RWPE1 (cell line): ENCODE measurements at regions not wholly inside any gene's neighbourhood (a gene's known extent, or its start where the extent isn't known, plus 50 kb on each side); places are given as distances from the start of the nearest gene placed in this dataset.
"Not testable (repeated sequence)": the region's sequence is repeated elsewhere in the genome, so short reads cannot be mapped to it uniquely, and the experiment has no call there.

Experiments used
- CTCF ChIA-PET: fragments of 350-600 bp; sonication (Branson Sonifier 250); formaldehyde crosslinking; extraction: SDS; loops from one replicate; lab custom pipeline; 2021; lab: Yijun Ruan, JAX
- POLR2A ChIA-PET: fragments of 400-600 bp; formaldehyde crosslinking; extraction: SDS; loops from one replicate; lab custom pipeline; 2020; ENCODE audit warnings: antibody characterized with exemption; ENCODE audit not compliant: low non-redundant PET; lab: Yijun Ruan, JAX
- DNase-seq: peaks from one replicate; pipeline ENCODE4 v3.0.0; 2012; ENCODE audit warnings: low spot score
- H3K27ac ChIP-seq: fragments of 450-650 bp; 2 replicates; pipeline ENCODE4 v1.5.1; 2017
- TF ChIP-seq, protein P1 (sequence below): fragments of 450-650 bp; conservative IDR thresholded peaks from 2 replicates; pipeline ENCODE4 v1.5.1; 2017; ENCODE audit warnings: low read depth, mild to moderate bottlenecking

GRCh38 chr4:132344924-132345828 lies 803.9 kb upstream of the PCDH10 start:
- no peak for DNase-seq
- H3K27ac ChIP-seq: no peak overlapping the region
- TF ChIP-seq, protein P1, sequence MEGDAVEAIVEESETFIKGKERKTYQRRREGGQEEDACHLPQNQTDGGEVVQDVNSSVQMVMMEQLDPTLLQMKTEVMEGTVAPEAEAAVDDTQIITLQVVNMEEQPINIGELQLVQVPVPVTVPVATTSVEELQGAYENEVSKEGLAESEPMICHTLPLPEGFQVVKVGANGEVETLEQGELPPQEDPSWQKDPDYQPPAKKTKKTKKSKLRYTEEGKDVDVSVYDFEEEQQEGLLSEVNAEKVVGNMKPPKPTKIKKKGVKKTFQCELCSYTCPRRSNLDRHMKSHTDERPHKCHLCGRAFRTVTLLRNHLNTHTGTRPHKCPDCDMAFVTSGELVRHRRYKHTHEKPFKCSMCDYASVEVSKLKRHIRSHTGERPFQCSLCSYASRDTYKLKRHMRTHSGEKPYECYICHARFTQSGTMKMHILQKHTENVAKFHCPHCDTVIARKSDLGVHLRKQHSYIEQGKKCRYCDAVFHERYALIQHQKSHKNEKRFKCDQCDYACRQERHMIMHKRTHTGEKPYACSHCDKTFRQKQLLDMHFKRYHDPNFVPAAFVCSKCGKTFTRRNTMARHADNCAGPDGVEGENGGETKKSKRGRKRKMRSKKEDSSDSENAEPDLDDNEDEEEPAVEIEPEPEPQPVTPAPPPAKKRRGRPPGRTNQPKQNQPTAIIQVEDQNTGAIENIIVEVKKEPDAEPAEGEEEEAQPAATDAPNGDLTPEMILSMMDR: no peak
- ChIA-PET CTCF (no interaction called here), POLR2A (no interaction called here)

DNA sequence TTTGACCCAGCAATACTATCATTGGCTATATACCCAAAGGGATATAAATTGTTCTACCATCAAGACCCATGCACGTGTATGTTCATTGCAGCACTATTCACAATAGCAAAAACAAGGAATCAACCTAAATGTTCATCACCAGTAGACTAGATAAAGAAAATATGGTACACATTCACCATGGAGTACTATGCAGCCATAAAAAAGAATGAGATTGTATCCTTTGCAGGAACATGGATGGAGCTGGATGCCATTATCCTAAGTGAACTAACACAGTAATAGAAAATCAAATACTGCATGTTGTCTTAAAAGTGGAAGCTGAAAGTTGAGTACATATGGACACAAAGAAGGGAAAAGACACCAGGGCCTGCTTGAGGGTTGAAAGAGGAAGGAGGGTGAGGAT lies 803.1 kb upstream of the PCDH10 start:
- ChIA-PET CTCF (no interaction called here), POLR2A (no interaction called here)
- no peak overlapping the region for H3K27ac ChIP-seq
- DNase-seq: no peak
- TF ChIP-seq, protein P1: no peak

- POLR2A ChIA-PET: not testable (repeated sequence)
These were observed 797.5 kb upstream of the PCDH10 start for GRCh38 chr4:132351606-132352005.

DNA sequence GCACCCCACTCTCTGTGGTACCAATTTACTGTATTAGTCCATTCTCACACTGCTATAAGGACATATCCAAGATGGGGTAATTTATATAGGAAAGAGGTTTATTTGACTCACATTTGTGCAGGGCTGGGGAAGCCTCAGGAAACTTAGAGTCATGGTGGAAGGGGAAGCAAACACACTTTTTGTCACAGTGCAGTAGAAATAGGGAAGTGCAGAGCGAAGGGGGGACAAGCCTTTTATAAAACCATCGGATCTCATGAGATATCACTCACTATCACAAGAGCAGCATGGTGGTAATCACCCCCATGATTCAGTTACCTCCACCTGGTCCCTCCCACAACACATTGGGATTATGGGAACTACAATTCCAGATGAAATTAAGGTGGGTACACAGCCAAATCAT lies 766.9 kb upstream of the PCDH10 start:
- DNase-seq: no peak
- TF ChIP-seq, protein P1: no peak
- POLR2A ChIA-PET: no interaction called here
- H3K27ac ChIP-seq: no peak overlapping the region
- CTCF ChIA-PET: no interaction called here

More at GRCh38 chr4:132351606-132352005, 797.5 kb upstream of the PCDH10 start:
- CTCF ChIA-PET, DNase-seq, H3K27ac ChIP-seq: not testable (repeated sequence)

- CTCF ChIA-PET: no interaction called here
These were observed 765.4 kb upstream of the PCDH10 start for GRCh38 chr4:132383571-132384199.

GRCh38 chr4:132384709-132385108 lies 764.4 kb upstream of the PCDH10 start:
- CTCF ChIA-PET: no interaction called here
- no peak for DNase-seq
- POLR2A ChIA-PET: no interaction called here
- TF ChIP-seq, protein P1: no peak
- H3K27ac ChIP-seq: no peak overlapping the region

More at GRCh38 chr4:132383571-132384199, 765.4 kb upstream of the PCDH10 start:
- TF ChIP-seq, protein P1: no peak
- DNase-seq: no peak
- POLR2A ChIA-PET: no interaction called here
- H3K27ac ChIP-seq: no peak overlapping the region
